VCaP (cell line): ENCODE measurements at regions not wholly inside any gene's neighbourhood (a gene's known extent, or its start where the extent isn't known, plus 50 kb on each side); places are given as distances from the start of the nearest gene placed in this dataset.
"Not testable (repeated sequence)": the region's sequence is repeated elsewhere in the genome, so short reads cannot be mapped to it uniquely, and the experiment has no call there.

ENCODE experiments used
- H3K27ac ChIP-seq: fragments of 450-650 bp; 2 replicates; pipeline ENCODE4 v1.5.1; 2017
- CTCF ChIP-seq: fragments of 450-650 bp; conservative IDR thresholded peaks from 2 replicates; pipeline ENCODE4 v1.5.1; 2017; ENCODE audit warnings: mild to moderate bottlenecking, moderate library complexity

- no peak for TF ChIP-seq CTCF
- H3K27ac ChIP-seq = peak overlapping the region; percentile 45
Measured at GRCh38 chr2:53610260-53610659, 157.3 kb upstream of the CHAC2 start.

DNA sequence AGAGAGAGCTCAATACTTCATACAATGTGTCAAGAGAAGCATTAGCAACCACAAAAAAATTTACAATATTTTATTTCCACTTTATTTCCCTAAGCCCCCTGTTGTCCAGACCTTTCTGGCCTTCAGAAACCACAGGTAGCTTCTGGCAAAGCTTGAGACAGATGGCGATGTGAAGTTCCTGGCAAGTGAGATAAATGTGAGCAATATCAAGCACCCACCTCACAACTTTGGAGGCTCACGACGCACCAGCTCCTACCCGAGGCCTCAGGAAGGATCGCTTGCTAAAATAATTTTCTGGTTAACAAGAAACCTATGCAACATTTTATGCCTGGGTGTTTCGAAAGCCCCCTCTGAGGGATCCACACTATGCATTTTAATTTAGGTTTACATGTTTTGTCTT is 158.1 kb upstream of the CHAC2 start:
- peak overlapping the region; percentile 45 for H3K27ac ChIP-seq
- TF ChIP-seq CTCF = no peak

- no peak overlapping the region for H3K27ac ChIP-seq
- no peak for TF ChIP-seq CTCF
Measured at GRCh38 chr2:53608293-53608692, 159.3 kb upstream of the CHAC2 start.

GRCh38 chr2:53600815-53601214 is 166.8 kb upstream of the CHAC2 start:
- no peak for TF ChIP-seq CTCF
- H3K27ac ChIP-seq = no peak overlapping the region

- not testable (repeated sequence) for H3K27ac ChIP-seq
Measured at GRCh38 chr2:53586733-53587612, 180.6 kb upstream of the CHAC2 start.

- no peak for TF ChIP-seq CTCF
- H3K27ac ChIP-seq = no peak overlapping the region
Measured at GRCh38 chr2:53584986-53585385, 182.6 kb upstream of the CHAC2 start.

- TF ChIP-seq CTCF = no peak
- H3K27ac ChIP-seq = no peak overlapping the region
Measured at GRCh38 chr2:53583583-53583982, 184.0 kb upstream of the CHAC2 start.

DNA sequence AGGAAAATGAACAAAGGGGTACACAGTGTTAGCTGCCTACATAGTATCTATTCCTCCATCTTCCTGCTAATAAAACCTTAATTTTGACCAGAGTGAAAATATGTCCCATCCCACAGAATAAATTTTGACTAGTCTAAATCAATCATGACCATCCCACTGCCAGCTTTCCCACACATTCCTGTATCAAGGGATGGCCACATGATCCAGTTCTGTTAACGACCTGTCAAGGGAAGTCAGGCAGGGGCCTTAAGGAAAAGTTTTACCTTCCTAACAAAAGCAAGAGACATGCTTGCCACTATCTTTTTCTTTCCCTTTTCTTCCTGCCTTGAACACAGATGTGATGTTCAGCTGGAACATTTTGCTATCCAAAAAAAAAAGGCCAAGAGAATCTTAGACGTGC is 185.0 kb upstream of the CHAC2 start:
- TF ChIP-seq CTCF = no peak
- no peak overlapping the region for H3K27ac ChIP-seq
